GM12875 (cell line): ENCODE measurements at regions not wholly inside any gene's neighbourhood (a gene's known extent, or its start where the extent isn't known, plus 50 kb on each side); places are given as distances from the start of the nearest gene placed in this dataset.

ENCODE experiments used
- H3K4me3 ChIP-seq: one replicate; pipeline ENCODE4 v1.5.1; 2011; ENCODE audit warnings: low read depth, low read length, control low read depth
- CTCF ChIP-seq: IDR thresholded peaks from 2 replicates; pipeline ENCODE4 v1.5.1; 2011; ENCODE audit warnings: low read depth, mild to moderate bottlenecking, control low read depth, inconsistent platforms, low read length, moderate library complexity, borderline replicate concordance; ENCODE audit not compliant: insufficient read depth

GRCh38 chr15:47616876-47617275 is 100.4 kb upstream of the SEMA6D start:
- H3K4me3 ChIP-seq: no peak overlapping the region
- TF ChIP-seq CTCF: no peak

- no peak overlapping the region for H3K4me3 ChIP-seq
- TF ChIP-seq CTCF: no peak
Measured at GRCh38 chr15:47618241-47618640, 99.1 kb upstream of the SEMA6D start.

GRCh38 chr15:47620960-47621681 is 96.2 kb upstream of the SEMA6D start:
- no peak overlapping the region for H3K4me3 ChIP-seq
- TF ChIP-seq CTCF: no peak

GRCh38 chr15:47622055-47622454 is 95.2 kb upstream of the SEMA6D start:
- no peak overlapping the region for H3K4me3 ChIP-seq
- no peak for TF ChIP-seq CTCF

GRCh38 chr15:47624503-47624902 is 92.8 kb upstream of the SEMA6D start:
- H3K4me3 ChIP-seq: no peak overlapping the region
- TF ChIP-seq CTCF: no peak

- no peak for TF ChIP-seq CTCF
- H3K4me3 ChIP-seq: no peak overlapping the region
Measured at GRCh38 chr15:47639042-47639441, 78.3 kb upstream of the SEMA6D start.

- no peak for TF ChIP-seq CTCF
Measured at GRCh38 chr15:47640079-47640478, 77.2 kb upstream of the SEMA6D start.

More at GRCh38 chr15:47640079-47640478, 77.2 kb upstream of the SEMA6D start:
- no peak overlapping the region for H3K4me3 ChIP-seq
